ENCODE measurements at regions not wholly inside any gene's neighbourhood (a gene's known extent, or its start where the extent isn't known, plus 50 kb on each side); places are given as distances from the start of the nearest gene placed in this dataset.
A peak's percentile ranks its signal among the peaks of the same experiment; 100 is the strongest.

DNA sequence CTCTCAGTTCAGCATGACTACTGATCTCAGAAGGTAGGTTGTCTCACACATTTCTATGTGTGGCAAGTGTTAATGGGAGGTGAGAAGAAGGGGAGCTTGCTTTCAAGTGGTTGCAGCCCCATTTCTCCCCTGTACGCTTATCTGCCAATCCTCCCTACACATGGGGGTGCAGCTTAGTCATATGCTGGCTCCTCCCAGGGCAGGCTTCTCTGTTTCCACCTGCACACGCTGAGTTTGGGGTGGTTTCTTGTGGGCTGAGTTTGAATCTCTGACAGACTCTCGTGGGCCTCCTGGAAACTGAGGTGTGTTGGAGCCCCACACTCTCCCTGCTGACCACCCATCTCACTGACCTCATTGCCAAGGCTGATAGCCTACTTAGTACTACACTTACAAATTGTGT, 435.8 kb upstream of the MTPN start:
- TF ChIP-seq, protein P1, sequence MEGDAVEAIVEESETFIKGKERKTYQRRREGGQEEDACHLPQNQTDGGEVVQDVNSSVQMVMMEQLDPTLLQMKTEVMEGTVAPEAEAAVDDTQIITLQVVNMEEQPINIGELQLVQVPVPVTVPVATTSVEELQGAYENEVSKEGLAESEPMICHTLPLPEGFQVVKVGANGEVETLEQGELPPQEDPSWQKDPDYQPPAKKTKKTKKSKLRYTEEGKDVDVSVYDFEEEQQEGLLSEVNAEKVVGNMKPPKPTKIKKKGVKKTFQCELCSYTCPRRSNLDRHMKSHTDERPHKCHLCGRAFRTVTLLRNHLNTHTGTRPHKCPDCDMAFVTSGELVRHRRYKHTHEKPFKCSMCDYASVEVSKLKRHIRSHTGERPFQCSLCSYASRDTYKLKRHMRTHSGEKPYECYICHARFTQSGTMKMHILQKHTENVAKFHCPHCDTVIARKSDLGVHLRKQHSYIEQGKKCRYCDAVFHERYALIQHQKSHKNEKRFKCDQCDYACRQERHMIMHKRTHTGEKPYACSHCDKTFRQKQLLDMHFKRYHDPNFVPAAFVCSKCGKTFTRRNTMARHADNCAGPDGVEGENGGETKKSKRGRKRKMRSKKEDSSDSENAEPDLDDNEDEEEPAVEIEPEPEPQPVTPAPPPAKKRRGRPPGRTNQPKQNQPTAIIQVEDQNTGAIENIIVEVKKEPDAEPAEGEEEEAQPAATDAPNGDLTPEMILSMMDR (IDR thresholded peaks at IDR 0.05; ENCODE audit: low read depth, low read length), result no peak

DNA sequence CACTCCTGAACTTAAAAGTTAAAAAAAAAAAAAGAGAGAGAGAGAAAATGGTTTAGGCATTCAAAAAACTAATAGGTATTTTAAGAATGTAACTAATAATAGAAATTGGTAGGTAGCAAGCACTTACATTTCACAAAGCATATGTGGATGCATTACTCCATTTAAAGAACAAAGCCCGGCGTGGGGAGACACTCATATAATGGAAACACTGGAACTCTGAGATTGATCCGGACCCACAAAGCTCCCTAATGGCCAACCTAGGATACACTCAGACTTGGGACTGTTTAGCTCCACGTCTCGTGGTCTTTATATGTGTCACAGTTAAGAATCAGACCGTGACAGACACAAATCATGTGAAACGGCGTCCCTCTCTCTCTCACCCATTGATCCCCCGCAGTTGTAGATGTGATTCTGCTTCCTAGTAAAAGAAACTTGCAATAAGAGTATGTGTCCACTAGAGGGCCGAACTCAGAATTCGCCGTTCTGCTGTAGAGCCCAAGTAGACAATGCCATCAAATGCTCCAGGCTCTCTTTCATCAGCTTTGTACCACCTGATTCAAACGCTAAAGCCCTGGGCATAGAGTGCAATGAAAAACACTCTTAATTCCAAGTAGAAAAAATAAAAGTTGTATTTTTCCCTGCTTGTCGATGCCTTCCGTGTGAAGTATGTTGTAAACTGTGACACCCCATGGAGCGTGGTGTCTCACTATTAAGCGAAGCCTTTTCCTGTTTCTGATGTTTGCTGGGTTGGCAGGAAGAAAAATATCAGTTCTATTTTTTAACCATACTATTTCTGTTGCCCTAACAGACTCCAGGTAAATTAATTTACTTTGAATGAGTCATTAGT, 429.0 kb upstream of the MTPN start:
- TF ChIP-seq, protein P1 (IDR thresholded peaks at IDR 0.05; ENCODE audit: low read depth, low read length), result peak; percentile 74
- peak; percentile 70 to 71 for DNase-seq (ENCODE audit: low read depth in 2 of 2)
- H3K4me3 ChIP-seq (replicated peaks in 1 of 2; ENCODE audit: low read depth in 2 of 2, low read length in 2 of 2), result no peak overlapping the region

More for the DNA sequence above, 435.8 kb upstream of the MTPN start:
- no peak overlapping the region for H3K4me3 ChIP-seq (replicated peaks in 1 of 2; ENCODE audit: low read depth in 2 of 2, low read length in 2 of 2)
- no peak for DNase-seq (ENCODE audit: low read depth in 2 of 2)

DNA sequence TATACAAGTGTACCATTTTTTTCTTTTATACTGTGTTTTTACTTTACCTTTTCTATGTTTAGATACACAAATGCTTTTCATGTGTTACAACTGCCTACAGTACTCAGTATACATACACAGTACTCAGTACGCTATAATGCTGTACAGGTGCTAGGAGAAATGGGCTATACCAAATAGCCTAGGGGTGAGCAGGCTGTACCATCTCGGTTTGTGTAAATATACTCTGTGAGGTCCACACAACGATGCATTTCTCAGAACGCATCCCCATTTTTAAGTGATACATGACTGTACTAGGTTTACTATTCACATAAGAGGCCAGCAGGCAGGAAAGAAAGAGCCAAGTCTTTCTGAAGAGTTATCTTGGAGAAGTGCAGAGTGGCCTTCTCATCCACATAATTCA, 426.4 kb upstream of the MTPN start:
- TF ChIP-seq, protein P1 (IDR thresholded peaks at IDR 0.05; ENCODE audit: low read depth, low read length), result no peak
- DNase-seq (ENCODE audit: low read depth in 2 of 2), result no peak
- H3K4me3 ChIP-seq (replicated peaks in 1 of 2; ENCODE audit: low read depth in 2 of 2, low read length in 2 of 2), result no peak overlapping the region

GRCh38 chr7:136400877-136401276, 423.7 kb upstream of the MTPN start:
- TF ChIP-seq, protein P1 (IDR thresholded peaks at IDR 0.05; ENCODE audit: low read depth, low read length), result no peak
- no peak overlapping the region for H3K4me3 ChIP-seq (replicated peaks in 1 of 2; ENCODE audit: low read depth in 2 of 2, low read length in 2 of 2)
- DNase-seq (ENCODE audit: low read depth in 2 of 2), result no peak

DNA sequence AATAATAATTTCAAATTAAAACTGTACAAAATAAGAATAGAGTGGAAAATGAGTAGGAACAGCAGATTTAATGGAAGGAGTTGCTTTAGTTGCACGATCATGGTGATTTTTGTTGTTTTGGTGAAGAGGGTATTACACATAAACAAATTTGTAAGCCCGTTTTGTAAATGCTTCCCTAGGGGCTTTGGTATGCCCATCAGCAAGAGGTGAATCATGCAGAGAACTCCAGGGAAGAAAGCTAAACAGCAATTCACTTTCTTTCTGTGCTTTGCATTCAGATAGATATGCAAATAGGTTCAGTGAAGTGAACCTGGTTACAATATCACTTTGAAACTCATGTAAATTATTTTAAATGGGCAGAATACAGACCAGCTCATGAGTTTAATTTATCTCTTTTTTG, 422.2 kb upstream of the MTPN start:
- H3K4me3 ChIP-seq (replicated peaks in 1 of 2; ENCODE audit: low read depth in 2 of 2, low read length in 2 of 2), result no peak overlapping the region
- no peak for DNase-seq (ENCODE audit: low read depth in 2 of 2)
- TF ChIP-seq, protein P1 (IDR thresholded peaks at IDR 0.05; ENCODE audit: low read depth, low read length), result no peak

GRCh38 chr7:136392856-136393255, 415.7 kb upstream of the MTPN start:
- DNase-seq (ENCODE audit: low read depth in 2 of 2), result no peak
- TF ChIP-seq, protein P1 (IDR thresholded peaks at IDR 0.05; ENCODE audit: low read depth, low read length), result no peak
- H3K4me3 ChIP-seq (replicated peaks in 1 of 2; ENCODE audit: low read depth in 2 of 2, low read length in 2 of 2), result no peak overlapping the region
